Duodenal mucosa (tissue), 2 donors: ENCODE measurements at regions not wholly inside any gene's neighbourhood (a gene's known extent, or its start where the extent isn't known, plus 50 kb on each side); places are given as distances from the start of the nearest gene placed in this dataset.
"Not testable (repeated sequence)": the region's sequence is repeated elsewhere in the genome, so short reads cannot be mapped to it uniquely, and the experiment has no call there.

Source experiments
- H3K27ac ChIP-seq: one replicate; pipeline ENCODE4 v1.7.0; 2013; ENCODE audit warnings: low read depth, low read length
- H3K27me3 ChIP-seq, 2 donors: one replicate each; pipeline ENCODE4 v1.7.0; 2013; ENCODE audit warnings: low read length in 2 of 2, control low read depth in 1 of 2; ENCODE audit not compliant: insufficient read depth in 2 of 2, control insufficient read depth in 1 of 2
- H3K36me3 ChIP-seq, 2 donors: one replicate each; pipeline ENCODE4 v1.7.0; 2013; ENCODE audit warnings: low read length in 2 of 2, control low read depth in 1 of 2; ENCODE audit not compliant: insufficient read depth in 2 of 2, control insufficient read depth in 1 of 2
- H3K4me1 ChIP-seq, 2 donors: one replicate each; pipeline ENCODE4 v1.7.0; 2013; ENCODE audit warnings: low read length in 2 of 2, control low read depth in 1 of 2; ENCODE audit not compliant: insufficient read depth in 2 of 2, control insufficient read depth in 1 of 2
- H3K4me3 ChIP-seq, 2 donors: one replicate each; pipeline ENCODE4 v1.7.0; 2013; ENCODE audit warnings: low read length in 2 of 2, low read depth in 1 of 2
- H3K9ac ChIP-seq, 2 donors: one replicate each; pipeline ENCODE4 v1.7.0; 2013; ENCODE audit warnings: low read length in 2 of 2, low read depth in 1 of 2
- H3K9me3 ChIP-seq, 2 donors: one replicate each; pipeline ENCODE4 v1.7.0; 2013; ENCODE audit warnings: low read length in 2 of 2, control low read depth in 1 of 2; ENCODE audit not compliant: control insufficient read depth in 1 of 2

- no peak overlapping the region for H3K9ac ChIP-seq
- no peaks in the 10 kb centered on the region for H3K4me1 ChIP-seq
- H3K9me3 ChIP-seq: peaks cover 6 to 9% of the 10 kb centered on the region in 2 donors
- no peak overlapping the region for H3K27ac ChIP-seq
- H3K36me3 ChIP-seq: no peaks in the 10 kb centered on the region
- H3K4me3 ChIP-seq: no peak overlapping the region
- no peaks in the 10 kb centered on the region for H3K27me3 ChIP-seq
Observed at GRCh38 chr19:20444202-20444885, 121.2 kb downstream of the ZNF737 start.

- H3K4me3 ChIP-seq, H3K27me3 ChIP-seq, H3K4me1 ChIP-seq, H3K36me3 ChIP-seq, H3K27ac ChIP-seq, H3K9ac ChIP-seq: not testable (repeated sequence)
- peaks cover 3 to 12% of the 10 kb centered on the region in 2 donors for H3K9me3 ChIP-seq
Observed at GRCh38 chr19:20432266-20432842, 133.2 kb downstream of the ZNF737 start.

DNA sequence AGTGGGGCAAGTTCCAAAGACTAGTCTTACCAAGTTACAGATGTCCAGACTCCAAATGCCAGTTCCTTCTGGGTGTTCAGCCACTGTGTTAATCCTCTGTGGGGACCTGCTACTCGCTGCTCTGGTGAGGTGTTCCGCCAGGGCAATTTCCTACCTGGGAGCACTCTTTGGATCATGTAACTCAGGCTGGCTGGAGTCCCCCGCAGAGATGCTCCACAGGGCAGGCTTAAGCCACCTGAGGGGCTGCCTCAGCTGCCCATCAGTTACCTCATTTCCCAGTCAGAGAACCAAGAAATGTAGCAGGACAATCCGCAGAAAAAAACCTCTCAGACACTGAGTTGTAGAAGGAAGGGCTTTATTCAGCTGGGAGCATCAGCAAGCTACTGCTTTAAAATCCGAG lies 133.8 kb downstream of the ZNF737 start:
- Histone ChIP-seq H3K9me3 (peaks cover 3 to 11% of the 10 kb centered on the region in 2 donors), H3K36me3 (no peaks in the 10 kb centered on the region), H3K4me3 (no peak overlapping the region), H3K27ac (no peak overlapping the region), H3K9ac (no peak overlapping the region), H3K27me3 (no peaks in the 10 kb centered on the region), H3K4me1 (no peaks in the 10 kb centered on the region)

DNA sequence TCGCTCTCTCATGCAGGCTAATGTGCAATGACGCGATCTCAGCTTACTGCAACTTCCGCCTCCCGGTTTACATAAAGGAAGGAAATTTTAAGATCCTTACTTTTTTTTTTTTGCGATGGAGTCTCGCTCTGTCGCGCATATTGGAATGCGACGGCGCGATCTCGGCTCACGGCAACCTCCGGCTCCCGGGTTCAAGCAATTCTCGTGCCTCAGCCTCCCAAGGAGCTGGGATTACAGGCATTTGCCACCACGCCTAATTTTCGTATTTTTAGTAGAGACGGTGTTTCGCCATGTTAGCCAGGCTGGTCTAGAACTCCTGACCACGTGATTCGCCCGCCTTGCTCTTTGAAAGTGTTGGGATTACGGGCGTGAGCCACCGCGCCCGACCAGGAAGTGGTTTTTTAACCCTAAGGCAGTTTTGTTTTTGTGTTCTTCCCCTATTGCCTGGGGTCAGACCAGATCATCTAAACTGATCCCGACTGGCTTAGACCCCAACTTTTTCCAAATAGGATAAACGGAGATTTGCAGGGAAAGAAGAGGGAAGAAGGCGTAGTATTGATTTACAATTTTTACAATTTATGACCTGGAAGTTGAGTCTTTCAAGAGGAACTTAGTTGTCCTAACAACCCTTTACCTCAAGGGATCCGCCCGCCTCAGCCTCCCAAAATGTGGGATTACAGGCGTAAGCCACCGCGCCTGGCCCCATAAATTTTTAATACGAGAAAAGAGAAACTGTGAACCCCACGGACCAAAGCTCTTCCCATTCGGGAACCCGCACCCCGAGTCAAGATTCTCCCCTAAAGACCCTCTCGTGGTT lies 142.0 kb downstream of the ZNF737 start:
- peaks cover 5% of the 10 kb centered on the region in 2 donors for H3K9me3 ChIP-seq
- H3K9ac ChIP-seq: peak overlapping the region; percentile 0 to 15
- peak overlapping the region; percentile 52 for H3K27ac ChIP-seq
- no peaks in the 10 kb centered on the region for H3K36me3 ChIP-seq
- peak overlapping the region; percentile 63 to 72 for H3K4me3 ChIP-seq
- no peaks in the 10 kb centered on the region for H3K27me3 ChIP-seq
- no peaks in the 10 kb centered on the region for H3K4me1 ChIP-seq

- H3K4me3 ChIP-seq: peak overlapping the region; percentile 63 to 72
- H3K4me1 ChIP-seq: no peaks in the 10 kb centered on the region
- H3K9me3 ChIP-seq: peaks cover 5 to 11% of the 10 kb centered on the region in 2 donors
- no peaks in the 10 kb centered on the region for H3K27me3 ChIP-seq
- no peak overlapping the region for H3K9ac ChIP-seq
- no peaks in the 10 kb centered on the region for H3K36me3 ChIP-seq
- H3K27ac ChIP-seq: no peak overlapping the region
Observed at GRCh38 chr19:20422216-20423205, 143.1 kb downstream of the ZNF737 start.

DNA sequence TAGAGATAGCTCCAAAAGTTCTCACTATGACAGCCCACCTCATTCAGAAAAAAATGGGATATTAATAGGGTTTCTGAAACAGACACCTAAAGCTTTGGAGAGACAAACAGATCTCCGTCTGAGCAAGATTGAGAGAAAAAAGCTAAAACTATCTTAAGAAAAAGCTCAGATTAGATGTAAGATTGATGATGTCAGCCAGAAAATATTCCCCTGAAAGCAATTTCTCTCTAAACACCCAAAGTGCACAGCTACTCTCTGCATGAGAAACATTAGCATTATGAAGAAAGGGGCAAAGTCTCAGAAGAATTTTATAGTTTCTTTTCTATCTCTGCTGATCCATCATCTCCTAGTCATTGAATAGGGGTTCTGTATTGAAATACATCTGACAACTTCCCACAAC lies 148.9 kb downstream of the ZNF737 start:
- Histone ChIP-seq H3K27ac (no peak overlapping the region), H3K27me3 (no peaks in the 10 kb centered on the region), H3K36me3 (no peaks in the 10 kb centered on the region), H3K4me3 (no peak overlapping the region), H3K9ac (no peak overlapping the region), H3K4me1 (no peaks in the 10 kb centered on the region), H3K9me3 (peaks cover 11 to 12% of the 10 kb centered on the region in 2 donors)

GRCh38 chr19:20414120-20414519 lies 151.5 kb downstream of the ZNF737 start:
- H3K9ac ChIP-seq: no peak overlapping the region
- peaks cover 6 to 12% of the 10 kb centered on the region in 2 donors for H3K9me3 ChIP-seq
- H3K4me1 ChIP-seq: no peaks in the 10 kb centered on the region
- H3K27ac ChIP-seq: no peak overlapping the region
- H3K36me3 ChIP-seq: no peaks in the 10 kb centered on the region
- no peaks in the 10 kb centered on the region for H3K27me3 ChIP-seq
- no peak overlapping the region for H3K4me3 ChIP-seq

GRCh38 chr19:20413705-20414104 lies 151.9 kb downstream of the ZNF737 start:
- Histone ChIP-seq H3K9me3 (peaks cover 6 to 14% of the 10 kb centered on the region in 2 donors), H3K4me1 (no peaks in the 10 kb centered on the region), H3K27ac (no peak overlapping the region), H3K36me3 (no peaks in the 10 kb centered on the region), H3K4me3 (no peak overlapping the region), H3K27me3 (no peaks in the 10 kb centered on the region), H3K9ac (no peak overlapping the region)

- Histone ChIP-seq H3K4me1 (no peaks in the 10 kb centered on the region), H3K27ac (no peak overlapping the region), H3K4me3 (no peak overlapping the region), H3K9ac (no peak overlapping the region), H3K27me3 (no peaks in the 10 kb centered on the region), H3K36me3 (no peaks in the 10 kb centered on the region), H3K9me3 (peaks cover 2 to 15% of the 10 kb centered on the region in 2 donors)
Observed at GRCh38 chr19:20412846-20413245, 152.7 kb downstream of the ZNF737 start.
